Ishikawa (cell line): ENCODE measurements at regions not wholly inside any gene's neighbourhood (a gene's known extent, or its start where the extent isn't known, plus 50 kb on each side); places are given as distances from the start of the nearest gene placed in this dataset.

ENCODE experiments used
- CEBPB ChIP-seq: IDR thresholded peaks from 2 replicates; pipeline ENCODE4 v1.6.1; 2012
- CREB1 ChIP-seq: IDR thresholded peaks from 2 replicates; pipeline ENCODE4 v1.6.1; 2012; ENCODE audit warnings: low read depth
- EGR1 ChIP-seq: IDR thresholded peaks from 2 replicates; pipeline ENCODE4 v1.6.1; 2012
- EP300 ChIP-seq: IDR thresholded peaks from 2 replicates; pipeline ENCODE4 v1.6.1; 2012; ENCODE audit warnings: borderline replicate concordance
- FOXM1 ChIP-seq: IDR thresholded peaks from 2 replicates; pipeline ENCODE4 v1.6.1; 2012; ENCODE audit warnings: low read depth, borderline replicate concordance
- MAX ChIP-seq: IDR thresholded peaks from 2 replicates; pipeline ENCODE4 v1.6.1; 2012
- NFIC ChIP-seq: IDR thresholded peaks from 2 replicates; pipeline ENCODE4 v1.6.1; 2012
- RAD21 ChIP-seq: IDR thresholded peaks from 2 replicates; pipeline ENCODE4 v1.6.1; 2012; ENCODE audit warnings: low read depth
- REST ChIP-seq: IDR thresholded peaks from 2 replicates; pipeline ENCODE4 v1.6.1; 2012; ENCODE audit warnings: low read depth, mild to moderate bottlenecking
- TAF1 ChIP-seq: IDR thresholded peaks from 2 replicates; pipeline ENCODE4 v1.6.1; 2012; ENCODE audit warnings: low read depth, mild to moderate bottlenecking
- TCF12 ChIP-seq: IDR thresholded peaks from 2 replicates; pipeline ENCODE4 v1.6.1; 2012; ENCODE audit warnings: low read depth
- TEAD4 ChIP-seq: IDR thresholded peaks from 2 replicates; pipeline ENCODE4 v1.6.1; 2012
- USF1 ChIP-seq: IDR thresholded peaks from 2 replicates; pipeline ENCODE4 v1.6.1; 2012
- YY1 ChIP-seq: IDR thresholded peaks from 2 replicates; pipeline ENCODE4 v1.6.1; 2012; ENCODE audit warnings: low read depth
- ZBTB7A ChIP-seq: IDR thresholded peaks from 2 replicates; pipeline ENCODE4 v1.6.1; 2012; ENCODE audit warnings: low read depth

DNA sequence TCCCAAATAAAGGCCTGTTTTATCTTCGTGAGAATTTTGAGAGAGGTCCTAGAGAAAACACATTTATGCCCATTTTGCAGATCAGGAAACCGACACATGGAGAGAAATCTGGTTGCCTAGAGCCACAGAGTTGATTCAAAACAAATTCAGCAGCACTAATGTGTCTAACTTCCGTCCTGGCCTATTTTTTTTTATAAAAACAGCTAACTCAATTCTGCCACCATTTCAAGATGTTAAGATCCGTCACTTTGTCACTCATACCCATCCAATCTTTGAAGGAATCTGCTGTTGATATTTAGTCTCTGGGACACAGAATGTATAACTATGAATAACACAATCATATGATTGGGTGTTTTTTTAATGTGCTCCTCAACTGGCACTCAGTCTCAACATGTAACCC lies 611.1 kb upstream of the ARID1B start:
- TF ChIP-seq TAF1 (no peak), RAD21 (no peak), CEBPB (no peak), REST (no peak)

DNA sequence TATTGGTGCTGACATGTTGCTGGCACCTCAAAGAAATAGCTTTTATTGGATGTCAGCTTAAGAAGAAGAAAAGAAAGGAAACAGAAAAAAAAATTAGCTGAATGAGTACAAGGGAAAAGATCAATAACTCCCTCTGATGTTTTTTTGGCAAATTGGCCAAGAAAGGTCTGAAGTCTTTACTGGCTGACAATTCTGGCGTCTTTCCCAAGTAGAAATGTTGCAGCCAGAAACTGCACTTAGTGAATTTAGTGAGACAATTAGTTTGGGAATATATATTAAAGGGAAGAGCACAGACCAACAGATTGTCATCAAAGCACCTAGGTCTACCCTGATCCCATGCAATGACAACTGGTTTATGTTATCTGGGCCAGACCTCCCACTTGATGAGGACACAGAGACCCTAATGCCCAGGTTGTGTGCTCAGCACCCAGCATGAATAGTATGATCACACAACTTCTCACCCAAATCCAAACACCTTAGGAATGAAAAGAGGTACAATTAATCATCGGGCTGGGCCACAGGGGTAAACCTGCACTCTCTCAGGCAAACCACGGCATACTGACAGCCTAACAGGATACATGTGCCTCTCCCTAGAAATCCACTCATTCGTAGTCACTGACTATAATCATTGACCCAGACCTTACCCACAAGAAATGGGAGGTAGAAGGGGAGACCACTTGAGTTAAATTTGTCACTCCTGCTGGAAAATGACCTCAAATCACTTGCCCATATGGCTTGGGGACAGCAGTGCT lies 612.3 kb upstream of the ARID1B start:
- TF ChIP-seq NFIC = no peak
- no peak for TF ChIP-seq EGR1
- TF ChIP-seq TEAD4 = no peak
- TF ChIP-seq MAX = no peak
- TF ChIP-seq EP300 = no peak
- no peak for TF ChIP-seq REST
- no peak for TF ChIP-seq FOXM1
- TF ChIP-seq CREB1 = no peak
- TF ChIP-seq USF1 = no peak

DNA sequence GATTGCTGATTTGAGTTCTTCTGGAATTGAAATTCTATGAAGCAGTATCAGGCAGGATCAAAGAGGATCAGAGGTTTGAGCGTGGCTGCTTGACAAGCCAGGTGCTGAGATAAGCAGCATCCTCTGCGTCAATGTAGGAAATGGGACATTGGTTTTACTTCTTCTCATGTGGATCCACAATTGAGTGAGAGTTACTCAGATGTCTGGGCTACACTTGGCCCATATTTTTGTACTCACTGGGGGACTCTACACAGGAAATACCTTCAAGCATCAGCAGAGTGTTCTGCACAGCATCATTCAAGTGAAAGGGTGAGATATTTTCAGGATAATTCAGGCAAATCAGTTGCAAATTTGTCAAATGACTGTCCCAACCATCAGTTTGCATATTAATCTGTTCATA lies 613.9 kb upstream of the ARID1B start:
- TF ChIP-seq NFIC (no peak), FOXM1 (no peak), ZBTB7A (no peak), TEAD4 (no peak), CEBPB (no peak), EP300 (no peak), RAD21 (no peak), USF1 (no peak), TCF12 (no peak)

DNA sequence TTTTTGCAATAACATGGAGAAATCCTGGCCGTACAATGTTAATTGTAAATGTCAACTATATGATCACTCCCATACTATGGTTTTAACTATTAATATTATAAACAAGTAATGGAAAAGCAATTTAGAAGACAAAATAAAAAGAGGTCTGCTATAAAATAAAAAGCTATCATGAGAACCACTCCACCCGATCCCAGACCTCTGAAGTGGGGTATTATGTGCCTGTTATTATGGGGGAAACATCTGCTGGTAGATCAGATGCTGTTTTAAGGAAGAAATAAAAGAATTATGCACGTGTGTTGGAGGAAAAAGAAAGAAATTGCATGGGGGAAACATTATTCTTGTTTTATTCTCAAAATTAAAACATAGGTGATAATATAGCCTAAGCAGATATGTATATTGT lies 615.7 kb upstream of the ARID1B start:
- no peak for TF ChIP-seq FOXM1

GRCh38 chr6:156160795-156161165 lies 616.4 kb upstream of the ARID1B start:
- TF ChIP-seq MAX (no peak), TAF1 (no peak), ZBTB7A (no peak), EGR1 (no peak), TCF12 (no peak), USF1 (no peak), NFIC (no peak), REST (no peak), YY1 (no peak), FOXM1 (no peak)
